ENCODE measurements at regions not wholly inside any gene's neighbourhood (a gene's known extent, or its start where the extent isn't known, plus 50 kb on each side); places are given as distances from the start of the nearest gene placed in this dataset.

DNA sequence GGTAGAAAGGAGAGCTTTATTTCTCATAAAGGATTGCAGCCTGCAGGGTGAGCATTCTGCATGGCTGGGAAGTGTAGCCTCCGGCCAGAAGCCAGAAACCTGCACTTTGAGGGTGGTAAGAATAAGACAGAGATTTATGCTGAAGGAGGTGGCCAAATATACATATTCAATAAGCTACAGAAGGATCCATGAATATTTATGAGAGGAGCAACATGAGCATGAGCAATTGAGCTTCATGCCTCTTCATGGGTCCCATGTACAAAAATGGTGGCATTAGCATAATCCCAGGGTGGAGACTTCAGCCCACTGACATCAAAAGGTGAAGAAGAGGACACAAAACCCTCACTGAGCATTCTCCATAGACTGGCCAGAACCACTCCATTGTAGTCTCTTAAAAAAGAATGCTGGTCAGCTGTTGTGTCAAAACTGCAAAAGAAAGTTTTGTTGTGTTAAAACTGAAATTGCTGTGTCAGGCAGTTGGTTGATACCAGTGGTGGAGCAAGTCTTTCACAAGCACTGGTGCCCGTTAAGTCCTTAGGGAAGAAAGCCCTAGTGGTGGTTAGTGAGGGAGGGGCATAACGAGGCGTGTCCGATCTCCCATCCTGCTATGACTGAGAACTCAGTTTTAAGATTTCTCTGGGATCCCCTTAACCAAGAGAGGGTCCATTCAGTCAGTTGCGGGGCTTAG lies 160.8 kb upstream of the MAP1B start:
- TF ChIP-seq, protein P1, sequence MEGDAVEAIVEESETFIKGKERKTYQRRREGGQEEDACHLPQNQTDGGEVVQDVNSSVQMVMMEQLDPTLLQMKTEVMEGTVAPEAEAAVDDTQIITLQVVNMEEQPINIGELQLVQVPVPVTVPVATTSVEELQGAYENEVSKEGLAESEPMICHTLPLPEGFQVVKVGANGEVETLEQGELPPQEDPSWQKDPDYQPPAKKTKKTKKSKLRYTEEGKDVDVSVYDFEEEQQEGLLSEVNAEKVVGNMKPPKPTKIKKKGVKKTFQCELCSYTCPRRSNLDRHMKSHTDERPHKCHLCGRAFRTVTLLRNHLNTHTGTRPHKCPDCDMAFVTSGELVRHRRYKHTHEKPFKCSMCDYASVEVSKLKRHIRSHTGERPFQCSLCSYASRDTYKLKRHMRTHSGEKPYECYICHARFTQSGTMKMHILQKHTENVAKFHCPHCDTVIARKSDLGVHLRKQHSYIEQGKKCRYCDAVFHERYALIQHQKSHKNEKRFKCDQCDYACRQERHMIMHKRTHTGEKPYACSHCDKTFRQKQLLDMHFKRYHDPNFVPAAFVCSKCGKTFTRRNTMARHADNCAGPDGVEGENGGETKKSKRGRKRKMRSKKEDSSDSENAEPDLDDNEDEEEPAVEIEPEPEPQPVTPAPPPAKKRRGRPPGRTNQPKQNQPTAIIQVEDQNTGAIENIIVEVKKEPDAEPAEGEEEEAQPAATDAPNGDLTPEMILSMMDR (IDR thresholded peaks at IDR 0.05; ENCODE audit: low read depth, low read length, missing input control) = no peak
- TF ChIP-seq, protein P2, sequence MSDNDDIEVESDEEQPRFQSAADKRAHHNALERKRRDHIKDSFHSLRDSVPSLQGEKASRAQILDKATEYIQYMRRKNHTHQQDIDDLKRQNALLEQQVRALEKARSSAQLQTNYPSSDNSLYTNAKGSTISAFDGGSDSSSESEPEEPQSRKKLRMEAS (IDR thresholded peaks at IDR 0.05) = no peak
- TF ChIP-seq TAF1 (conservative IDR thresholded peaks at IDR 0.05) (no peak), RAD21 (IDR thresholded peaks at IDR 0.05) (no peak), GABPA (IDR thresholded peaks at IDR 0.05 in 1 of 2, conservative IDR thresholded peaks at IDR 0.05 in 1 of 2) (no peak)
- TF ChIP-seq, protein P3, sequence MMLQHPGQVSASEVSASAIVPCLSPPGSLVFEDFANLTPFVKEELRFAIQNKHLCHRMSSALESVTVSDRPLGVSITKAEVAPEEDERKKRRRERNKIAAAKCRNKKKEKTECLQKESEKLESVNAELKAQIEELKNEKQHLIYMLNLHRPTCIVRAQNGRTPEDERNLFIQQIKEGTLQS (IDR thresholded peaks at IDR 0.05) = no peak
- TF ChIP-seq, protein P4, sequence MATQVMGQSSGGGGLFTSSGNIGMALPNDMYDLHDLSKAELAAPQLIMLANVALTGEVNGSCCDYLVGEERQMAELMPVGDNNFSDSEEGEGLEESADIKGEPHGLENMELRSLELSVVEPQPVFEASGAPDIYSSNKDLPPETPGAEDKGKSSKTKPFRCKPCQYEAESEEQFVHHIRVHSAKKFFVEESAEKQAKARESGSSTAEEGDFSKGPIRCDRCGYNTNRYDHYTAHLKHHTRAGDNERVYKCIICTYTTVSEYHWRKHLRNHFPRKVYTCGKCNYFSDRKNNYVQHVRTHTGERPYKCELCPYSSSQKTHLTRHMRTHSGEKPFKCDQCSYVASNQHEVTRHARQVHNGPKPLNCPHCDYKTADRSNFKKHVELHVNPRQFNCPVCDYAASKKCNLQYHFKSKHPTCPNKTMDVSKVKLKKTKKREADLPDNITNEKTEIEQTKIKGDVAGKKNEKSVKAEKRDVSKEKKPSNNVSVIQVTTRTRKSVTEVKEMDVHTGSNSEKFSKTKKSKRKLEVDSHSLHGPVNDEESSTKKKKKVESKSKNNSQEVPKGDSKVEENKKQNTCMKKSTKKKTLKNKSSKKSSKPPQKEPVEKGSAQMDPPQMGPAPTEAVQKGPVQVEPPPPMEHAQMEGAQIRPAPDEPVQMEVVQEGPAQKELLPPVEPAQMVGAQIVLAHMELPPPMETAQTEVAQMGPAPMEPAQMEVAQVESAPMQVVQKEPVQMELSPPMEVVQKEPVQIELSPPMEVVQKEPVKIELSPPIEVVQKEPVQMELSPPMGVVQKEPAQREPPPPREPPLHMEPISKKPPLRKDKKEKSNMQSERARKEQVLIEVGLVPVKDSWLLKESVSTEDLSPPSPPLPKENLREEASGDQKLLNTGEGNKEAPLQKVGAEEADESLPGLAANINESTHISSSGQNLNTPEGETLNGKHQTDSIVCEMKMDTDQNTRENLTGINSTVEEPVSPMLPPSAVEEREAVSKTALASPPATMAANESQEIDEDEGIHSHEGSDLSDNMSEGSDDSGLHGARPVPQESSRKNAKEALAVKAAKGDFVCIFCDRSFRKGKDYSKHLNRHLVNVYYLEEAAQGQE (IDR thresholded peaks at IDR 0.05) = no peak
